ENCODE measurements at regions not wholly inside any gene's neighbourhood (a gene's known extent, or its start where the extent isn't known, plus 50 kb on each side); places are given as distances from the start of the nearest gene placed in this dataset.

DNA sequence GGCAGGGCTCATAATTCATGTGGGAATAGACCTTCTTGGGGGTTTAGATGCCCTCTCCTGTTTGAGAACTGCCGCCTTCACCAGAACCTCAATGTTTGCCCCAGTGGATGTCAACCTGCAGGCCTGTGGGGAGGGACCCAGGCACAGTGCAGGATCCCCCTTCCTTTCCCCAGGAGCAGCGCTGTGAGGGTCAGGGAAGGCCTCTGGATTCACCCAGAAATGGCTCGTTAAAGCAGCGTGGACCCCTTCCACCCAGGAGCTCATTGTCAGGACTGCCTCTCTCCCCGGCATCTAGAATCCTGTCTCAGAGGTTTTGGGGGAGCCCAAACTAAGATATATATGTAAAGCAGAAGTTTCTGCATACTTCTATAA, 188.3 kb downstream of the GADD45G start:
- TF ChIP-seq, protein P1, sequence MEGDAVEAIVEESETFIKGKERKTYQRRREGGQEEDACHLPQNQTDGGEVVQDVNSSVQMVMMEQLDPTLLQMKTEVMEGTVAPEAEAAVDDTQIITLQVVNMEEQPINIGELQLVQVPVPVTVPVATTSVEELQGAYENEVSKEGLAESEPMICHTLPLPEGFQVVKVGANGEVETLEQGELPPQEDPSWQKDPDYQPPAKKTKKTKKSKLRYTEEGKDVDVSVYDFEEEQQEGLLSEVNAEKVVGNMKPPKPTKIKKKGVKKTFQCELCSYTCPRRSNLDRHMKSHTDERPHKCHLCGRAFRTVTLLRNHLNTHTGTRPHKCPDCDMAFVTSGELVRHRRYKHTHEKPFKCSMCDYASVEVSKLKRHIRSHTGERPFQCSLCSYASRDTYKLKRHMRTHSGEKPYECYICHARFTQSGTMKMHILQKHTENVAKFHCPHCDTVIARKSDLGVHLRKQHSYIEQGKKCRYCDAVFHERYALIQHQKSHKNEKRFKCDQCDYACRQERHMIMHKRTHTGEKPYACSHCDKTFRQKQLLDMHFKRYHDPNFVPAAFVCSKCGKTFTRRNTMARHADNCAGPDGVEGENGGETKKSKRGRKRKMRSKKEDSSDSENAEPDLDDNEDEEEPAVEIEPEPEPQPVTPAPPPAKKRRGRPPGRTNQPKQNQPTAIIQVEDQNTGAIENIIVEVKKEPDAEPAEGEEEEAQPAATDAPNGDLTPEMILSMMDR (IDR thresholded peaks at IDR 0.05; ENCODE audit: insufficient read depth, low read length, poor library complexity, severe bottlenecking), result no peak
- no peak for TF ChIP-seq EZH2phosphoT487 (conservative IDR thresholded peaks at IDR 0.05; ENCODE audit: low read length)

Data from SU-DHL-6 (cell line).